NT2/D1 (cell line): ENCODE measurements at regions not wholly inside any gene's neighbourhood (a gene's known extent, or its start where the extent isn't known, plus 50 kb on each side); places are given as distances from the start of the nearest gene placed in this dataset.

Experiments used
- SUZ12 ChIP-seq: IDR thresholded peaks from 2 replicates; pipeline ENCODE4 v1.6.1; 2011; ENCODE audit not compliant: insufficient read length, insufficient read depth; ENCODE audit errors: extremely low read depth
- YY1 ChIP-seq: IDR thresholded peaks from 2 replicates; pipeline ENCODE4 v1.6.1; 2011; ENCODE audit not compliant: insufficient read length, insufficient read depth
- ZNF274 ChIP-seq: IDR thresholded peaks from 2 replicates; pipeline ENCODE4 v1.6.1; 2011; ENCODE audit warnings: mild to moderate bottlenecking, low read depth, low read length

- no peak for TF ChIP-seq ZNF274
- no peak for TF ChIP-seq YY1
- TF ChIP-seq SUZ12 = no peak
These were observed 84.0 kb upstream of the AKIP1 start for GRCh38 chr11:8826901-8827560.
